KMS-11 (cell line): ENCODE measurements at regions not wholly inside any gene's neighbourhood (a gene's known extent, or its start where the extent isn't known, plus 50 kb on each side); places are given as distances from the start of the nearest gene placed in this dataset.
"Not testable (repeated sequence)": the region's sequence is repeated elsewhere in the genome, so short reads cannot be mapped to it uniquely, and the experiment has no call there.

Experiments used
- H2AFZ ChIP-seq: fragments of 200-600 bp; sonication (generic); 2 replicates; pipeline ENCODE4 v1.6.1; 2016; ENCODE audit warnings: antibody characterized with exemption, mixed run types, low read depth
- H3K27ac ChIP-seq: fragments of 200-600 bp; sonication (generic); 2 replicates; pipeline ENCODE4 v1.6.1; 2016; ENCODE audit warnings: mild to moderate bottlenecking, mixed run types
- H3K27me3 ChIP-seq: fragments of 200-600 bp; sonication (generic); 2 replicates; pipeline ENCODE4 v1.6.1; 2017; ENCODE audit warnings: mild to moderate bottlenecking, low read depth, mixed run types, moderate library complexity; ENCODE audit not compliant: insufficient read depth
- H3K36me3 ChIP-seq: fragments of 200-600 bp; sonication (generic); 2 replicates; pipeline ENCODE4 v1.6.1; 2017; ENCODE audit warnings: mild to moderate bottlenecking, mixed run types; ENCODE audit not compliant: insufficient read depth
- H3K4me1 ChIP-seq: fragments of 200-600 bp; sonication (generic); 2 replicates; pipeline ENCODE4 v1.6.1; 2016; ENCODE audit warnings: mild to moderate bottlenecking, low read depth, mixed run types; ENCODE audit not compliant: poor library complexity, severe bottlenecking
- H3K4me2 ChIP-seq: fragments of 200-600 bp; sonication (generic); 2 replicates; pipeline ENCODE4 v1.7.0; 2016; ENCODE audit warnings: mild to moderate bottlenecking, mixed run types
- H3K4me3 ChIP-seq: fragments of 200-600 bp; sonication (generic); IDR thresholded peaks from 2 replicates; pipeline ENCODE4 v1.6.1; 2017; ENCODE audit warnings: low read depth, low read length, mixed read lengths; ENCODE audit not compliant: insufficient read depth
- H3K79me2 ChIP-seq: fragments of 200-600 bp; sonication (generic); 2 replicates; pipeline ENCODE4 v1.6.1; 2016; ENCODE audit warnings: low read depth, mixed run types; ENCODE audit not compliant: insufficient read depth
- H3K9ac ChIP-seq: fragments of 200-600 bp; sonication (generic); 2 replicates; pipeline ENCODE4 v1.6.1; 2016; ENCODE audit warnings: mild to moderate bottlenecking, mixed run types
- H4K20me1 ChIP-seq: fragments of 200-600 bp; sonication (generic); 2 replicates; pipeline ENCODE4 v1.6.1; 2016; ENCODE audit warnings: mild to moderate bottlenecking, mixed run types; ENCODE audit not compliant: insufficient read depth
- CTCF ChIP-seq: fragments of 200-600 bp; sonication (generic); conservative IDR thresholded peaks from 2 replicates; pipeline ENCODE4 v1.6.1; 2017; ENCODE audit warnings: low read depth, mild to moderate bottlenecking, antibody characterized with exemption, low read length, moderate library complexity, mixed read lengths

GRCh38 chr15:62413786-62414185 is 248.7 kb upstream of the C2CD4B start:
- Histone ChIP-seq H3K79me2 (no peaks in the 10 kb centered on the region), H3K4me1 (no peaks in the 10 kb centered on the region), H3K36me3 (no peaks in the 10 kb centered on the region), H3K4me2 (no peak overlapping the region), H3K9ac (no peak overlapping the region), H4K20me1 (no peaks in the 10 kb centered on the region), H3K27ac (no peak overlapping the region), H3K27me3 (no peaks in the 10 kb centered on the region), H2AFZ (no peak overlapping the region), H3K4me3 (no peak overlapping the region)
- TF ChIP-seq CTCF: no peak

- no peaks in the 10 kb centered on the region for H3K27me3 ChIP-seq
- TF ChIP-seq CTCF: no peak
Observed at GRCh38 chr15:62415498-62415897, 250.4 kb upstream of the C2CD4B start.

GRCh38 chr15:62416526-62416925 is 251.4 kb upstream of the C2CD4B start:
- no peak overlapping the region for H3K4me2 ChIP-seq
- H3K36me3 ChIP-seq: no peaks in the 10 kb centered on the region
- no peaks in the 10 kb centered on the region for H4K20me1 ChIP-seq
- H3K27ac ChIP-seq: no peak overlapping the region
- no peak for TF ChIP-seq CTCF
- H3K27me3 ChIP-seq: no peaks in the 10 kb centered on the region
- no peaks in the 10 kb centered on the region for H3K79me2 ChIP-seq
- no peaks in the 10 kb centered on the region for H3K4me1 ChIP-seq
- H3K9ac ChIP-seq: no peak overlapping the region
- no peak overlapping the region for H2AFZ ChIP-seq
- no peak overlapping the region for H3K4me3 ChIP-seq

More at GRCh38 chr15:62415498-62415897, 250.4 kb upstream of the C2CD4B start:
- H4K20me1 ChIP-seq: no peaks in the 10 kb centered on the region
- H3K79me2 ChIP-seq: no peaks in the 10 kb centered on the region
- H3K27ac ChIP-seq: no peak overlapping the region
- H3K4me1 ChIP-seq: no peaks in the 10 kb centered on the region
- H2AFZ ChIP-seq: no peak overlapping the region
- H3K4me3 ChIP-seq: no peak overlapping the region
- H3K9ac ChIP-seq: no peak overlapping the region
- H3K36me3 ChIP-seq: no peaks in the 10 kb centered on the region
- no peak overlapping the region for H3K4me2 ChIP-seq

DNA sequence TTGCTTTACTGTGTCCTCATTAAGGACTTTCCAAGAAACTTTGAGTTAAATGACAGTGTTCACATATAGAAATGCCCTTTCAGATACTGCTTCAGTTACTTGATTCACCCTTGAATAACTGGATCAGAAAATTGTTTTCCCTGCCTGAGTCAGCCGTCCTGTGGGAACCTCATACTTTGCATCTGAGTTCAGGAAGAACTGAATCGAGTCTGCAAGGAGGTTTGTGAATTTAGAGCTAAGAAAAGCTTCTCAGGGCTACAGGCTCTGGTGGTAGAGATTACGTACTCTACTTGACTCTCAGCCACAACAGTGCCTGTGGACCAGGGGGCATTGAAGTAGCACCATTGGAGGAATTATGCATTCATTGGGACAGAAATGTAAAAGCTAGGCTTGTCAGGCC is 252.4 kb upstream of the C2CD4B start:
- H3K4me2 ChIP-seq: no peak overlapping the region
- H4K20me1 ChIP-seq: no peaks in the 10 kb centered on the region
- no peak overlapping the region for H3K4me3 ChIP-seq
- no peak for TF ChIP-seq CTCF
- no peaks in the 10 kb centered on the region for H3K79me2 ChIP-seq
- H3K36me3 ChIP-seq: no peaks in the 10 kb centered on the region
- H2AFZ ChIP-seq: no peak overlapping the region
- no peaks in the 10 kb centered on the region for H3K4me1 ChIP-seq
- no peaks in the 10 kb centered on the region for H3K27me3 ChIP-seq
- no peak overlapping the region for H3K9ac ChIP-seq
- H3K27ac ChIP-seq: no peak overlapping the region

DNA sequence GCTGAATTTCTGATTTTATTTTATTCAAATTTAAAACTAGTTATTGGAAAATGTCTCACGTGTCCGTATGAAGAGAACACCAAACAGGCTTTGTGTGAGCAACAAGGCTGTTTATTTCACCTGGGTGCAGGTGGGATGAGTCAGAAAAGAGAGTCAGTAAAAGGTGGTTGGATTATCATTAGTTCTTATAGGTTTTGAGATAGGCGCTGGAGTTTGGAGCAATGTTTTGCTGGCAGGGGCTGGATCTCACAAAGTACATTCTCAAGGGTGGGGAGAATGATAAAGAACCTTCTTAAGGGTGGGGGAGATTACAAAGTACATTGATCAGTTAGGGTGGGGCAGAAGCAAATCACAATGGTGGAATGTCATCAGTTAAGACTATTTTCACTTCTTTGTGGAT is 253.4 kb upstream of the C2CD4B start:
- not testable (repeated sequence) for H4K20me1 ChIP-seq, H3K79me2 ChIP-seq, H2AFZ ChIP-seq, H3K4me2 ChIP-seq, H3K4me1 ChIP-seq, H3K27me3 ChIP-seq, H3K36me3 ChIP-seq, H3K9ac ChIP-seq, H3K4me3 ChIP-seq, H3K27ac ChIP-seq
